Psoas muscle (tissue), 7 donors: ENCODE measurements at regions not wholly inside any gene's neighbourhood (a gene's known extent, or its start where the extent isn't known, plus 50 kb on each side); places are given as distances from the start of the nearest gene placed in this dataset.

ENCODE experiments used
- ATAC-seq, 4 donors: fragments of 200-7000 bp; cut with Tn5 transposase; one replicate each; pipeline ENCODE4 v1.9.1; 2020; ENCODE audit warnings: moderate library complexity in 3 of 4, mild to moderate bottlenecking in 2 of 4
- DNase-seq, 2 donors: peaks; one replicate each; pipeline ENCODE4 v3.0.0-alpha.2; 2020
- H3K27ac ChIP-seq: fragments of 200-600 bp; one replicate; pipeline ENCODE4 v1.8.0; 2022
- H3K27me3 ChIP-seq, 3 donors: fragments of 200-600 bp in 1 of 3; one replicate each; pipeline versions ENCODE4 v1.6.1 to v1.8.0; 2013 to 2022; ENCODE audit warnings: low read length in 2 of 3, mild to moderate bottlenecking in 2 of 3, moderate library complexity in 1 of 3; ENCODE audit not compliant: insufficient read depth in 3 of 3
- H3K36me3 ChIP-seq, 2 donors: fragments of 200-600 bp in 1 of 2; one replicate each; pipeline versions ENCODE4 v1.6.1 to v1.8.0; 2013 to 2022; ENCODE audit warnings: low read depth in 1 of 2, mild to moderate bottlenecking in 1 of 2, moderate library complexity in 1 of 2; ENCODE audit not compliant: insufficient read depth in 1 of 2
- H3K4me1 ChIP-seq: fragments of 200-600 bp; one replicate; pipeline ENCODE4 v1.8.0; 2022
- H3K4me3 ChIP-seq: fragments of 200-600 bp; one replicate; pipeline ENCODE4 v1.8.0; 2022; ENCODE audit warnings: mild to moderate bottlenecking
- H3K9me3 ChIP-seq: fragments of 200-600 bp; one replicate; pipeline ENCODE4 v1.8.0; 2022
- CTCF ChIP-seq: fragments of 200-600 bp; IDR thresholded peaks from one replicate; pipeline ENCODE4 v1.8.0; 2022; ENCODE audit warnings: antibody characterized with exemption
- WGBS, 3 donors: extraction: QIAGEN DNeasy Blood & Tissue Kit; methylation state at CpG; one replicate each; pipeline versions ENCODE4 v1.1.6 to v1.1.7; 2013; 5-methylcytosine and 5-hydroxymethylcytosine counted together
- intact Hi-C, 2 donors: fragments of 100-400 bp; cut with DNase I; formaldehyde crosslinking; loops; one replicate each; pipeline versions ENCODE4 v1.11.0 to v1.14.2; 2022
- donor health status: healthy with polysubstance abuse.
- donor health status: DM: no; HTN: no; CAD: no; lungs with moderate emphysema.
- donor health status: Bipolar disorder and iron deficiency.
- donor health status: healthy.
- donor health status: DM: yes; HTN: yes; CAD: no.
- donor health status: DM: no; HTN: no; CAD: no.
- donor health status: DM: yes; HTN: yes; CAD: no.

DNA sequence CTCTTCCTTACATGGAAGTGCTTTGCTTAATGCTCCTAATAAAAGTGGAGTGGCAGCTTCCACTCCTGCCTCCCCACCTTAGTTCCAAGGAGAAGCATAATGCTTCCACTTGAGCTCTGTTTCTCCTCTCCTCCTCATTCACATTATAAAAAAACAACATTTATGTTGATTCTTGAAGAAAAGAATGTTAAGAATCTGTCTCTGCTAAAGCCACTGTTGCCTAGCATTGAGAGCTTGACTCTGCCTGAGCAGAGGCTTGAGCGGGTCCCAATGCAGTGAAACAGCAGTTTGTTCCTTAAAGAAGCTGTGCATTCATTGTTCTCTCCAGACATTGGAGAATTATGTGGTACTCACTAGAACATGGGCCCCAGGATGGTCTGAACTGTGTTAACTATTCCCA is 101.5 kb upstream of the GHR start:
- no peak for DNase-seq
- H3K36me3 ChIP-seq, result no peaks in the 10 kb centered on the region
- no peak for ATAC-seq
- no peaks in the 10 kb centered on the region for H3K27me3 ChIP-seq
- no peak for TF ChIP-seq CTCF
- no peak overlapping the region for H3K27ac ChIP-seq
- intact Hi-C loops, result no loop called here
- peaks cover 6% of the 10 kb centered on the region for H3K9me3 ChIP-seq
- 77 to 85% (median 81%) methylated on average over 1 of the region's 1 CpG for WGBS, 3 donors
- no peak overlapping the region for H3K4me3 ChIP-seq
- H3K4me1 ChIP-seq, result no peaks in the 10 kb centered on the region

GRCh38 chr5:42337143-42337542 is 86.1 kb upstream of the GHR start:
- H3K4me1 ChIP-seq, result no peaks in the 10 kb centered on the region
- intact Hi-C loops, result no loop called here
- no peak for TF ChIP-seq CTCF
- H3K4me3 ChIP-seq, result no peak overlapping the region
- H3K27ac ChIP-seq, result no peak overlapping the region
- ATAC-seq, result no peak
- no peaks in the 10 kb centered on the region for H3K36me3 ChIP-seq
- H3K9me3 ChIP-seq, result no peaks in the 10 kb centered on the region
- peaks cover 0 to 2% (median 0%) of the 10 kb centered on the region in 3 donors for H3K27me3 ChIP-seq
- no peak for DNase-seq
- 94 to 97% (median 95%) methylated on average over 3 of the region's 3 CpGs for WGBS, 3 donors

DNA sequence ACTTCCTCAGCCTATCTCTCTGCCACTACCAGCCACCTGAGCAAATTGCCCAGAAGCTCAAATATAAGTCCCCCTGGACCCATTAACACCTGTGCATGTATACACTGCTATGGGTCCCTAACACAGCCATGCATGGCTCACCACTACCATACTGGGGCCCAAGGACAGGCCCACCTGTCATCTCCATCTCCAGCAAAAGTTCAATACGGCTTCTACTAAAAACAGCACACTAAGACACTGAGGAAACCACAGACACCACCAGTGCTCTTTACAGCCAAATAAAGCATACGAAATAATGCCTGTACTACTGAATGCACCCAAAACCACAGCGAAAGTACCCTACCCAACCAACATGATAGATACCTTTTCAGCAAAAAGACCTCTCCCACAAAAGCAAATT is 85.6 kb upstream of the GHR start:
- DNase-seq (no peak), ATAC-seq (no peak)
- Histone ChIP-seq H3K27ac (no peak overlapping the region), H3K9me3 (no peaks in the 10 kb centered on the region), H3K4me3 (no peak overlapping the region), H3K27me3 (peaks cover 0 to 2% (median 0%) of the 10 kb centered on the region in 3 donors), H3K4me1 (no peaks in the 10 kb centered on the region), H3K36me3 (no peaks in the 10 kb centered on the region)
- no peak for TF ChIP-seq CTCF
- intact Hi-C loops, result no loop called here
- WGBS, 3 donors, result 82 to 98% (median 88%) methylated on average over 3 of the region's 3 CpGs

GRCh38 chr5:42338136-42338535 is 85.1 kb upstream of the GHR start:
- H3K9me3 ChIP-seq, result no peaks in the 10 kb centered on the region
- intact Hi-C loops, result no loop called here
- H3K4me1 ChIP-seq, result no peaks in the 10 kb centered on the region
- H3K4me3 ChIP-seq, result no peak overlapping the region
- DNase-seq (no peak), ATAC-seq (no peak)
- TF ChIP-seq CTCF, result no peak
- H3K27me3 ChIP-seq, result peaks cover 0 to 2% (median 0%) of the 10 kb centered on the region in 3 donors
- 73 to 79% (median 76%) methylated on average over 1 of the region's 1 CpG for WGBS, 3 donors
- no peak overlapping the region for H3K27ac ChIP-seq
- H3K36me3 ChIP-seq, result no peaks in the 10 kb centered on the region

DNA sequence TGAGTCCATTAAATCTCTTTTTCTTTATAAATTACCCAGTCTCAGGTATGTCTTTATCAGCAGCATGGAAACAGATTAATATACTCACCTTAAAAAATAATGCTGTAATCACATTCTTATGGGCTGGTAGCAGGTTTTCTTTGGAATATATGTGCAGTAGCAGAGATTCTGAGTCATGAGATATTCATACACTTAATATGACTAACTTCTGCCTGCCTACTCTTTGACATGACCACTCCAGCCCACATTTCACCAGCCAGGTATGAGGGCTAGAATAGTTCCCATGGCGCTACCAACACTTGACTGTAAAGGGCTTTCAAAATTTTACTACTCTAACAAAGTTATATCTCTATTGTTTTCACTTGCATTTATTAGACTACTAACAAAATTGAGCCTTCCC is 74.1 kb upstream of the GHR start:
- no peak overlapping the region for H3K4me3 ChIP-seq
- DNase-seq (no peak), ATAC-seq (no peak)
- no peaks in the 10 kb centered on the region for H3K4me1 ChIP-seq
- H3K9me3 ChIP-seq, result peaks cover 6% of the 10 kb centered on the region
- 73 to 90% (median 83%) methylated on average over 1 of the region's 1 CpG for WGBS, 3 donors
- H3K27me3 ChIP-seq, result no peaks in the 10 kb centered on the region
- TF ChIP-seq CTCF, result no peak
- H3K27ac ChIP-seq, result no peak overlapping the region
- no peaks in the 10 kb centered on the region for H3K36me3 ChIP-seq
- intact Hi-C loops, result no loop called here
